Muscle layer of duodenum (tissue), 2 donors: ENCODE measurements at regions not wholly inside any gene's neighbourhood (a gene's known extent, or its start where the extent isn't known, plus 50 kb on each side); places are given as distances from the start of the nearest gene placed in this dataset.

Experiments used
- H3K27ac ChIP-seq: one replicate; pipeline ENCODE4 v1.7.0; 2013; ENCODE audit warnings: mild to moderate bottlenecking, low read length
- H3K27me3 ChIP-seq: one replicate; pipeline ENCODE4 v1.7.0; 2013; ENCODE audit warnings: low read depth, mild to moderate bottlenecking, control low read depth, low read length
- H3K36me3 ChIP-seq, 2 donors: one replicate each; pipeline ENCODE4 v1.7.0; 2013; ENCODE audit warnings: low read length in 2 of 2, control low read depth in 1 of 2, mild to moderate bottlenecking in 1 of 2; ENCODE audit not compliant: insufficient read depth in 2 of 2, control insufficient read depth in 1 of 2
- H3K4me1 ChIP-seq, 2 donors: one replicate each; pipeline ENCODE4 v1.7.0; 2013; ENCODE audit warnings: low read length in 2 of 2, mild to moderate bottlenecking in 2 of 2, control low read depth in 1 of 2, moderate library complexity in 1 of 2; ENCODE audit not compliant: insufficient read depth in 2 of 2, control insufficient read depth in 1 of 2
- H3K4me3 ChIP-seq, 2 donors: one replicate each; pipeline ENCODE4 v1.7.0; 2013; ENCODE audit warnings: low read length in 2 of 2, low read depth in 1 of 2, mild to moderate bottlenecking in 1 of 2
- H3K9me3 ChIP-seq, 2 donors: one replicate each; pipeline ENCODE4 v1.7.0; 2013; ENCODE audit warnings: low read length in 2 of 2, control low read depth in 1 of 2, mild to moderate bottlenecking in 1 of 2; ENCODE audit not compliant: control insufficient read depth in 1 of 2
- donor health status: healthy.

- no peak overlapping the region for H3K27ac ChIP-seq
- H3K27me3 ChIP-seq, result no peaks in the 10 kb centered on the region
- no peaks in the 10 kb centered on the region for H3K36me3 ChIP-seq
- H3K9me3 ChIP-seq, result no peaks in the 10 kb centered on the region
- no peaks in the 10 kb centered on the region for H3K4me1 ChIP-seq
- no peak overlapping the region for H3K4me3 ChIP-seq
Measured at GRCh38 chr18:68282232-68282631, 432.7 kb downstream of the TMX3 start.

GRCh38 chr18:68275616-68276015, 439.3 kb downstream of the TMX3 start:
- no peaks in the 10 kb centered on the region for H3K36me3 ChIP-seq
- no peak overlapping the region for H3K4me3 ChIP-seq
- no peaks in the 10 kb centered on the region for H3K4me1 ChIP-seq
- no peaks in the 10 kb centered on the region for H3K9me3 ChIP-seq
- no peaks in the 10 kb centered on the region for H3K27me3 ChIP-seq
- no peak overlapping the region for H3K27ac ChIP-seq

GRCh38 chr18:68270017-68270416, 444.9 kb downstream of the TMX3 start:
- Histone ChIP-seq H3K27ac (no peak overlapping the region), H3K4me1 (no peaks in the 10 kb centered on the region), H3K27me3 (no peaks in the 10 kb centered on the region), H3K36me3 (no peaks in the 10 kb centered on the region), H3K4me3 (no peak overlapping the region), H3K9me3 (no peaks in the 10 kb centered on the region)

- H3K4me1 ChIP-seq, result no peaks in the 10 kb centered on the region
Measured at GRCh38 chr18:68267583-68267982, 447.3 kb downstream of the TMX3 start.

GRCh38 chr18:68263481-68263880, 451.4 kb downstream of the TMX3 start:
- Histone ChIP-seq H3K4me3 (no peak overlapping the region), H3K27ac (no peak overlapping the region), H3K9me3 (no peaks in the 10 kb centered on the region), H3K27me3 (no peaks in the 10 kb centered on the region), H3K4me1 (no peaks in the 10 kb centered on the region), H3K36me3 (no peaks in the 10 kb centered on the region)

More at GRCh38 chr18:68267583-68267982, 447.3 kb downstream of the TMX3 start:
- H3K9me3 ChIP-seq, result no peaks in the 10 kb centered on the region
- H3K36me3 ChIP-seq, result no peaks in the 10 kb centered on the region
- no peak overlapping the region for H3K4me3 ChIP-seq
- no peaks in the 10 kb centered on the region for H3K27me3 ChIP-seq
- no peak overlapping the region for H3K27ac ChIP-seq

GRCh38 chr18:68262690-68263294, 452.1 kb downstream of the TMX3 start:
- H3K27me3 ChIP-seq, result no peaks in the 10 kb centered on the region
- no peaks in the 10 kb centered on the region for H3K36me3 ChIP-seq
- no peaks in the 10 kb centered on the region for H3K4me1 ChIP-seq
- H3K9me3 ChIP-seq, result no peaks in the 10 kb centered on the region
- H3K27ac ChIP-seq, result no peak overlapping the region
- H3K4me3 ChIP-seq, result no peak overlapping the region

- H3K4me3 ChIP-seq, result no peak overlapping the region
- H3K27me3 ChIP-seq, result no peaks in the 10 kb centered on the region
- H3K36me3 ChIP-seq, result no peaks in the 10 kb centered on the region
- H3K4me1 ChIP-seq, result no peaks in the 10 kb centered on the region
- no peak overlapping the region for H3K27ac ChIP-seq
- no peaks in the 10 kb centered on the region for H3K9me3 ChIP-seq
Measured at GRCh38 chr18:68256418-68257067, 458.4 kb downstream of the TMX3 start.

GRCh38 chr18:68244786-68245185, 470.1 kb downstream of the TMX3 start:
- H3K4me3 ChIP-seq, result no peak overlapping the region
- H3K9me3 ChIP-seq, result no peaks in the 10 kb centered on the region
- H3K36me3 ChIP-seq, result no peaks in the 10 kb centered on the region
- no peaks in the 10 kb centered on the region for H3K27me3 ChIP-seq
- no peak overlapping the region for H3K27ac ChIP-seq
- H3K4me1 ChIP-seq, result no peaks in the 10 kb centered on the region

GRCh38 chr18:68241881-68242280, 473.0 kb downstream of the TMX3 start:
- H3K9me3 ChIP-seq, result no peaks in the 10 kb centered on the region
- no peaks in the 10 kb centered on the region for H3K27me3 ChIP-seq
- H3K4me1 ChIP-seq, result no peaks in the 10 kb centered on the region
- no peak overlapping the region for H3K4me3 ChIP-seq
- no peak overlapping the region for H3K27ac ChIP-seq
- no peaks in the 10 kb centered on the region for H3K36me3 ChIP-seq

GRCh38 chr18:68234676-68235075, 480.2 kb downstream of the TMX3 start:
- Histone ChIP-seq H3K27ac (no peak overlapping the region), H3K4me1 (no peaks in the 10 kb centered on the region), H3K4me3 (no peak overlapping the region), H3K27me3 (no peaks in the 10 kb centered on the region), H3K36me3 (no peaks in the 10 kb centered on the region), H3K9me3 (no peaks in the 10 kb centered on the region)

- Histone ChIP-seq H3K36me3 (no peaks in the 10 kb centered on the region), H3K4me3 (no peak overlapping the region), H3K27me3 (no peaks in the 10 kb centered on the region), H3K9me3 (no peaks in the 10 kb centered on the region), H3K4me1 (no peaks in the 10 kb centered on the region), H3K27ac (no peak overlapping the region)
Measured at GRCh38 chr18:68234131-68234530, 480.8 kb downstream of the TMX3 start.

- Histone ChIP-seq H3K4me1 (no peaks in the 10 kb centered on the region), H3K27ac (no peak overlapping the region), H3K4me3 (no peak overlapping the region), H3K27me3 (no peaks in the 10 kb centered on the region), H3K9me3 (no peaks in the 10 kb centered on the region), H3K36me3 (no peaks in the 10 kb centered on the region)
Measured at GRCh38 chr18:68233018-68233417, 481.9 kb downstream of the TMX3 start.
